Testis (tissue), 2 donors: ENCODE measurements at regions not wholly inside any gene's neighbourhood (a gene's known extent, or its start where the extent isn't known, plus 50 kb on each side); places are given as distances from the start of the nearest gene placed in this dataset.

ENCODE experiments used
- CTCF ChIP-seq, 3 experiments: fragments of 450-650 bp in 2 of 3; fragments of 200-600 bp in 1 of 3; sonication (generic) in 1 of 3; IDR thresholded peaks; one replicate each; pipeline ENCODE4 v1.5.1; 2016 to 2019; ENCODE audit warnings: antibody characterized with exemption in 3 of 3, mild to moderate bottlenecking in 2 of 3, moderate library complexity in 1 of 3
- POLR2A ChIP-seq: fragments of 450-650 bp; IDR thresholded peaks from one replicate; pipeline ENCODE4 v1.6.1; 2017; ENCODE audit warnings: antibody characterized with exemption, mild to moderate bottlenecking, moderate library complexity

GRCh38 chr19:30760014-30760413 is 387.8 kb downstream of the ZNF536 start:
- TF ChIP-seq CTCF (IDR thresholded peaks at IDR 0.05) (no peak), POLR2A (no peak)
